GM12878 (cell line): ENCODE measurements at regions not wholly inside any gene's neighbourhood (a gene's known extent, or its start where the extent isn't known, plus 50 kb on each side); places are given as distances from the start of the nearest gene placed in this dataset.

Source experiments
- ATAC-seq: fragments of 200-7000 bp; cut with Tn5 transposase; 3 replicates; pipeline ENCODE4 v1.9.1; 2020; ENCODE audit warnings: mild to moderate bottlenecking, moderate library complexity
- BruUV-seq: library from RNA; stranded (reverse); fragments of 400-500 nt; replicated peaks from 2 replicates; lab custom pipeline; 2021; lab: Mats Ljungman, UMichigan
- CTCF ChIA-PET: fragments of 300-600 bp; sonication (Branson Sonifier 250); formaldehyde crosslinking; extraction: SDS; loops from one replicate; lab custom pipeline; 2021; ENCODE audit warnings: inconsistent platforms; lab: Yijun Ruan, JAX
- POLR2A ChIA-PET: fragments of 350-600 bp; formaldehyde crosslinking; extraction: SDS; loops from one replicate; lab custom pipeline; 2021; ENCODE audit warnings: inconsistent platforms; lab: Charles Lee
- RAD21 ChIA-PET: fragments of 300-600 bp; sonication (Branson Sonifier 250); formaldehyde crosslinking; loops from one replicate; lab custom pipeline; 2023; ENCODE audit warnings: antibody characterized with exemption; ENCODE audit not compliant: unreplicated experiment; lab: Charles Lee
- SMC1A ChIA-PET: fragments of 300-600 bp; sonication (Branson Sonifier 250); formaldehyde crosslinking; loops from one replicate; lab custom pipeline; 2023; ENCODE audit not compliant: unreplicated experiment, uncharacterized antibody; lab: Charles Lee
- DNase-seq: peaks from one replicate; pipeline ENCODE4 v3.0.0-alpha.2; 2011; ENCODE audit warnings: low read depth, low spot score
- FAIRE-seq: peaks from 3 replicates; lab custom pipeline; 2011; peaks lifted over from hg19 to GRCh38; lab: Jason Lieb, UNC
- H2AFZ ChIP-seq: 2 replicates; pipeline ENCODE4 v1.6.0; 2011; ENCODE audit warnings: low read depth, low read length, control low read depth; ENCODE audit not compliant: control insufficient read depth
- H3K27ac ChIP-seq: 2 replicates; pipeline ENCODE4 v1.5.1; 2011; ENCODE audit warnings: control low read depth; ENCODE audit not compliant: control insufficient read depth, insufficient read depth
- H3K27me3 ChIP-seq, 2 experiments: replicated peaks in 1 of 2; 2 replicates each; pipeline versions ENCODE4 v1.6.0 to v1.6.1; 2011; ENCODE audit warnings: low read length in 1 of 2; ENCODE audit not compliant: control insufficient read depth in 2 of 2, insufficient read depth in 2 of 2
- H3K36me3 ChIP-seq, 2 experiments: 2 replicates each; pipeline ENCODE4 v1.5.1; 2011; ENCODE audit warnings: low read length in 1 of 2; ENCODE audit not compliant: control insufficient read depth in 2 of 2, insufficient read depth in 2 of 2
- H3K4me1 ChIP-seq: 2 replicates; pipeline ENCODE4 v1.6.1; 2011; ENCODE audit warnings: mild to moderate bottlenecking, low read length, moderate library complexity, mixed read lengths; ENCODE audit not compliant: control insufficient read depth, insufficient read depth
- H3K4me2 ChIP-seq: 2 replicates; pipeline ENCODE4 v1.6.0; 2011; ENCODE audit warnings: control low read depth; ENCODE audit not compliant: control insufficient read depth, insufficient read depth
- H3K4me3 ChIP-seq: fragments of 200-600 bp; sonication (generic); 2 replicates; pipeline ENCODE4 v1.5.1; 2016
- H3K79me2 ChIP-seq: 2 replicates; pipeline ENCODE4 v1.6.0; 2011; ENCODE audit warnings: low read length; ENCODE audit not compliant: control insufficient read depth, insufficient read depth
- H3K9ac ChIP-seq: 2 replicates; pipeline ENCODE4 v1.8.0; 2011; ENCODE audit warnings: low read length, control low read depth, mixed read lengths; ENCODE audit not compliant: control insufficient read depth, insufficient read depth
- H3K9me3 ChIP-seq: replicated peaks from 3 replicates; pipeline ENCODE4 v1.5.1; 2011; ENCODE audit warnings: mild to moderate bottlenecking, low read length; ENCODE audit not compliant: control insufficient read depth, insufficient read depth
- H4K20me1 ChIP-seq: 2 replicates; pipeline ENCODE4 v1.6.0; 2011; ENCODE audit not compliant: control insufficient read depth, insufficient read depth
- ESRRA ChIP-seq: IDR thresholded peaks from 2 replicates; pipeline ENCODE4 v1.6.1; 2012; ENCODE audit warnings: mild to moderate bottlenecking, low read length, improper control_type of control experiment
- IKZF1 ChIP-seq: fragments of 450-650 bp; conservative IDR thresholded peaks from 2 replicates; pipeline ENCODE4 v1.6.1; 2017; ENCODE audit warnings: antibody characterized with exemption, mild to moderate bottlenecking
- KLF5 ChIP-seq: fragments of 450-650 bp; IDR thresholded peaks from 2 replicates; pipeline ENCODE4 v1.6.1; 2014; ENCODE audit warnings: mild to moderate bottlenecking; ENCODE audit not compliant: partially characterized antibody
- MEF2B ChIP-seq: fragments of 450-650 bp; IDR thresholded peaks from 2 replicates; pipeline ENCODE4 v1.6.1; 2018; ENCODE audit warnings: mild to moderate bottlenecking, moderate library complexity; ENCODE audit not compliant: partially characterized antibody, poor library complexity, severe bottlenecking
- NKRF ChIP-seq: fragments of 450-650 bp; conservative IDR thresholded peaks from 2 replicates; pipeline ENCODE4 v1.6.1; 2017; ENCODE audit warnings: mild to moderate bottlenecking, moderate library complexity
- NR2C2 ChIP-seq: IDR thresholded peaks from 2 replicates; pipeline ENCODE4 v1.6.1; 2011; ENCODE audit warnings: borderline replicate concordance, low read depth; ENCODE audit not compliant: control insufficient read depth, insufficient read length
- SREBF2 ChIP-seq: IDR thresholded peaks from 2 replicates; pipeline ENCODE4 v1.6.1; 2012; ENCODE audit warnings: mild to moderate bottlenecking, low read length
- TARDBP ChIP-seq: IDR thresholded peaks from 2 replicates; pipeline ENCODE4 v1.6.1; 2016; ENCODE audit warnings: borderline replicate concordance
- WRNIP1 ChIP-seq: IDR thresholded peaks from 2 replicates; pipeline ENCODE4 v1.6.1; 2011; ENCODE audit warnings: low read depth, low read length, improper control_type of control experiment, borderline replicate concordance
- ZNF217 ChIP-seq: fragments of 450-650 bp; IDR thresholded peaks from 2 replicates; pipeline ENCODE4 v1.6.1; 2017; ENCODE audit warnings: antibody characterized with exemption, mild to moderate bottlenecking
- WGBS: methylation state at CpG from one replicate; pipeline ENCODE4 v1.1.6; 2016; ENCODE audit warnings: low lambda C conversion rate; ENCODE audit not compliant: insufficient replicate concordance, insufficient coverage; ENCODE audit errors: missing lambda C conversion rate; 5-methylcytosine and 5-hydroxymethylcytosine counted together
- in situ Hi-C: fragments of 300-500 bp; cut with MboI; formaldehyde crosslinking; loops from 9 replicates; pipeline ENCODE4 v1.14.3; 2018; ENCODE audit warnings: mixed read lengths
- intact Hi-C: fragments of 100-400 bp; cut with micrococcal nuclease; formaldehyde crosslinking; loops from one replicate; pipeline ENCODE4 v1.14.2; 2022; ENCODE audit not compliant: unreplicated experiment
- TF ChIP-seq, protein P1 (sequence below): fragments of 450-650 bp; IDR thresholded peaks from 2 replicates; pipeline ENCODE4 v1.6.1; 2017; ENCODE audit warnings: low read depth, mild to moderate bottlenecking, moderate library complexity
- TF ChIP-seq, protein P2 (sequence below): IDR thresholded peaks from 2 replicates; pipeline ENCODE4 v1.6.1; 2011; ENCODE audit warnings: borderline replicate concordance, low read depth, mild to moderate bottlenecking, moderate library complexity, low read length; ENCODE audit not compliant: insufficient read depth, poor library complexity, severe bottlenecking
- TF ChIP-seq, protein P3 (sequence below): IDR thresholded peaks from 2 replicates; pipeline ENCODE4 v1.6.1; 2012; ENCODE audit warnings: low read length, inconsistent platforms

DNA sequence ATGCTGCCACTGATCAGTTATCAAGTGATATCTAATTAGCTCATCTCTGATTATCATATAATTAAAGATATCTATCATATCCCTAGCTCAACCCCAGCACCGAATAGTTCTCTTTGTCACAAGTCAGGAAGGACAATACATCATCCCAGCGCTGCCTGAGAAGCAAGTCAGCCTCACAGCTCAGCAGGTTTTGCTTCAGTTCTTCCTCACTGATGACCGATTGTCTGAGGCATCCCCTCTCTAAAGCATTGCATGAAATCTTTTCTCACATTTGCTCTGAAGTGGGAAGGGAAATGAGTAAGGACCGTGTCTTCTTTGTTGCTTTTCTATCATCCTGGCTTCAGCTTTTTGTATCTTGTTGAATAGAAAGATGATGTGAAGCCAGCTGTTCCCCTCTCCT, 247.9 kb downstream of the CMPK2 start:
- no peaks in the 10 kb centered on the region for H4K20me1 ChIP-seq
- ChIA-PET POLR2A (no interaction called here), CTCF (no interaction called here), SMC1A (interaction anchor here (0.9 kb wide), 1 partner anchor 9 kb away, joined by 3 read pairs; no protein-coding TSS in a partner anchor), RAD21 (no interaction called here)
- no peak overlapping the region for H3K27ac ChIP-seq
- BruUV-seq: no TSS peak
- no peak for DNase-seq
- TF ChIP-seq WRNIP1: no peak
- TF ChIP-seq, protein P1, sequence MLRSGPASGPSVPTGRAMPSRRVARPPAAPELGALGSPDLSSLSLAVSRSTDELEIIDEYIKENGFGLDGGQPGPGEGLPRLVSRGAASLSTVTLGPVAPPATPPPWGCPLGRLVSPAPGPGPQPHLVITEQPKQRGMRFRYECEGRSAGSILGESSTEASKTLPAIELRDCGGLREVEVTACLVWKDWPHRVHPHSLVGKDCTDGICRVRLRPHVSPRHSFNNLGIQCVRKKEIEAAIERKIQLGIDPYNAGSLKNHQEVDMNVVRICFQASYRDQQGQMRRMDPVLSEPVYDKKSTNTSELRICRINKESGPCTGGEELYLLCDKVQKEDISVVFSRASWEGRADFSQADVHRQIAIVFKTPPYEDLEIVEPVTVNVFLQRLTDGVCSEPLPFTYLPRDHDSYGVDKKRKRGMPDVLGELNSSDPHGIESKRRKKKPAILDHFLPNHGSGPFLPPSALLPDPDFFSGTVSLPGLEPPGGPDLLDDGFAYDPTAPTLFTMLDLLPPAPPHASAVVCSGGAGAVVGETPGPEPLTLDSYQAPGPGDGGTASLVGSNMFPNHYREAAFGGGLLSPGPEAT: no peak
- no peak for TF ChIP-seq ZNF217
- TF ChIP-seq SREBF2: no peak
- TF ChIP-seq, protein P2, sequence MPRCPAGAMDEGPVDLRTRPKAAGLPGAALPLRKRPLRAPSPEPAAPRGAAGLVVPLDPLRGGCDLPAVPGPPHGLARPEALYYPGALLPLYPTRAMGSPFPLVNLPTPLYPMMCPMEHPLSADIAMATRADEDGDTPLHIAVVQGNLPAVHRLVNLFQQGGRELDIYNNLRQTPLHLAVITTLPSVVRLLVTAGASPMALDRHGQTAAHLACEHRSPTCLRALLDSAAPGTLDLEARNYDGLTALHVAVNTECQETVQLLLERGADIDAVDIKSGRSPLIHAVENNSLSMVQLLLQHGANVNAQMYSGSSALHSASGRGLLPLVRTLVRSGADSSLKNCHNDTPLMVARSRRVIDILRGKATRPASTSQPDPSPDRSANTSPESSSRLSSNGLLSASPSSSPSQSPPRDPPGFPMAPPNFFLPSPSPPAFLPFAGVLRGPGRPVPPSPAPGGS: no peak
- no peak for TF ChIP-seq KLF5
- no peak for TF ChIP-seq ESRRA
- TF ChIP-seq TARDBP: no peak
- no peak for TF ChIP-seq NR2C2
- no peak for TF ChIP-seq IKZF1
- TF ChIP-seq NKRF: no peak
- TF ChIP-seq, protein P3, sequence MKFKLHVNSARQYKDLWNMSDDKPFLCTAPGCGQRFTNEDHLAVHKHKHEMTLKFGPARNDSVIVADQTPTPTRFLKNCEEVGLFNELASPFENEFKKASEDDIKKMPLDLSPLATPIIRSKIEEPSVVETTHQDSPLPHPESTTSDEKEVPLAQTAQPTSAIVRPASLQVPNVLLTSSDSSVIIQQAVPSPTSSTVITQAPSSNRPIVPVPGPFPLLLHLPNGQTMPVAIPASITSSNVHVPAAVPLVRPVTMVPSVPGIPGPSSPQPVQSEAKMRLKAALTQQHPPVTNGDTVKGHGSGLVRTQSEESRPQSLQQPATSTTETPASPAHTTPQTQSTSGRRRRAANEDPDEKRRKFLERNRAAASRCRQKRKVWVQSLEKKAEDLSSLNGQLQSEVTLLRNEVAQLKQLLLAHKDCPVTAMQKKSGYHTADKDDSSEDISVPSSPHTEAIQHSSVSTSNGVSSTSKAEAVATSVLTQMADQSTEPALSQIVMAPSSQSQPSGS: no peak
- no peak for TF ChIP-seq MEF2B
- H3K4me3 ChIP-seq: no peak overlapping the region
- WGBS: 0% methylated on average over 4 of the region's 4 CpGs
- intact Hi-C loops (no loop called here), in situ Hi-C loops (no loop called here)
- no peak for FAIRE-seq
- no peak overlapping the region for H3K9ac ChIP-seq
- no peak overlapping the region for H2AFZ ChIP-seq
- no peaks in the 10 kb centered on the region for H3K27me3 ChIP-seq
- H3K4me2 ChIP-seq: no peak overlapping the region
- no peaks in the 10 kb centered on the region for H3K36me3 ChIP-seq
- H3K4me1 ChIP-seq: no peaks in the 10 kb centered on the region
- H3K9me3 ChIP-seq: no peaks in the 10 kb centered on the region
- ATAC-seq: no peak
- no peaks in the 10 kb centered on the region for H3K79me2 ChIP-seq
